HG03097 (cell line): ENCODE measurements at regions not wholly inside any gene's neighbourhood (a gene's known extent, or its start where the extent isn't known, plus 50 kb on each side); places are given as distances from the start of the nearest gene placed in this dataset.

Experiments used
- ATAC-seq: cut with Tn5 transposase; IDR thresholded peaks from one replicate; pipeline ENCODE4 v1.9.1; 2021; ENCODE audit not compliant: unreplicated experiment, low FRiP score

DNA sequence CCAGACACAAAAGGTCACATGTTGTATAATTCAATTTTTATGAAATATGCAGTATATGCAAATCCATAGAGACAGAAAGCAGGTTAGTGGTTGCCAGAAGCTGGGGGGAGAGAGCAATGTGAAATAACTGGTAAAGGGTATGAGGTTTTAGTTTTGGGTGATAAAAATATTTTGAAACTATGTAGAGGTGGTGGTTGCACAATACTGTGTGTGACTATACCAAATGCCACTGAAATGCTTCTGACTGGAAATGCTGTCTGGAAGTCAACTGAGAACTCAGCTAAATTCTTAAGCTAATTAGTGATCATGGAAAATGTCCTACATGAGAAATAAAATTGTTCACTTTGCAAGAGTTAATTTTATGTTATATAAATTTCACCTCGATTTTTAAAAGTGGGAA lies 65.3 kb upstream of the RXFP2 start:
- no peak for ATAC-seq

DNA sequence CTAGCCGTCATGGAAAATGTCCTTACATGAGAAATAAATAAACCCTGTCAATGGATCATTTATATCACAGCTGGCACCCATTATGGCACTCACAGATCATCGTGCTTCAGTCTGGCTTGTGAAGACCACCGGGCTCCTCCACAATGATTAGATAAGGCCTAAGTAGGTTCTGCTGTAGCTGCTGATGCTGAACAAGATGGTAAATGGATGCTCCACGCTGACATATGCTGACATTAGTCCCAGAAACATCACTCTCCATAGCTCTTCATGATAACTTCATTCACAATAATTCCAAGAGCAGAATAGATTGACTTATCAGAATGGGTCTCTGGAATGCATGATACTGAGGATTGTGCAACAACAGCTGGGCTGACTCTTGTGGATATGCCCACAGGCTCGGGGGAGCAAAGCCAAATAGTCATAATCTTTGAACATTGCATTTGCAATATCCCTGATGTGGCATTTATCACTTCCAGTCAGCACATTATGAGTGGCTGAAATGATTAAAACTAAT lies 63.8 kb upstream of the RXFP2 start:
- ATAC-seq: no peak

- no peak for ATAC-seq
Measured at GRCh38 chr13:31681133-31681532, 58.2 kb upstream of the RXFP2 start.

GRCh38 chr13:31684466-31684865 lies 54.9 kb upstream of the RXFP2 start:
- ATAC-seq: no peak

DNA sequence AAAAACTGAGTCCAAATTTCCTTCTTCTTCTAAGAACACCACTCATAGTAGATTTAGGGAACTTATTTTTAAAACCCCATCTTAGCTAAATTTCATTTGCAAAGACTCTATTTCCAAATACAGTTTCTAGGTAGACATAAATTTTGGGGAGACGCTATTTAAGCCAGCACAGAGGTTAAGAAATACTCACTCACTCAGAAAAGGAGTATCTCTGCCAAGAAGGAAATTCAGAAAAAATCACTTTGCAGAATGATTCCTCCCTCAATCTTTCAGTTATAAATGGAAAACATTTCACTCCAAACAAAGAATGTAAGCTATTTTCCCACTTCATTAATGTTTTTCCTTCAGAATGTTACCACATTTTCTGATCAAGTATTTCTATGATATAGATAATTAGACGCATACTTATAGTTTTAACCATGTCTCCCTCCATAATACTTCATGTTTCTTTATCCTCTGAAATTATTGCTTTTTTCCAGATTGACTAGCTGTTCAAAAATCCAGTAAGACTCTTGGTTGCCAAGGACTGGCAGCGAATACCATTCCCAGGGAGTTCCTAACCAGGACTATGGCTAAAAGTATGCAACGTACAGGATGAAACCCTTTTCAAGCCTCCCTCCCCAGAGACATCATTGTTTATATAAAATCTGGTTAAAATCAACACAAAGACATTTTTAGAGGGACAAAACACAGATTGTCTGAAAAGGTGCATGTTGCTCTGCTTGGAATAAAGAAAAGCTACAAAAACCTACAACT lies 52.5 kb upstream of the RXFP2 start:
- no peak for ATAC-seq
